SK-N-SH treated with all-trans-retinoic acid at 6 μM for 48 hours (cell line): ENCODE measurements at regions not wholly inside any gene's neighbourhood (a gene's known extent, or its start where the extent isn't known, plus 50 kb on each side); places are given as distances from the start of the nearest gene placed in this dataset.

Experiments used
- ATAC-seq: fragments of 200-7000 bp; cut with Tn5 transposase; 3 replicates; pipeline ENCODE4 v1.9.1; 2020; ENCODE audit warnings: mild to moderate bottlenecking, moderate library complexity
- ARNTL ChIP-seq: fragments of 450-650 bp; formaldehyde crosslinking; IDR thresholded peaks from 2 replicates; pipeline ENCODE4 v1.5.0; 2020; ENCODE audit warnings: low read depth, mild to moderate bottlenecking, moderate library complexity, borderline replicate concordance
- CREB5 ChIP-seq: fragments of 250-450 bp; sonication (Bioruptor Pico); IDR thresholded peaks from 2 replicates; pipeline ENCODE4 v1.5.1; 2020; ENCODE audit warnings: low read depth, mild to moderate bottlenecking, moderate library complexity
- CSDC2 ChIP-seq: fragments of 250-450 bp; sonication (Bioruptor Pico); IDR thresholded peaks from 2 replicates; pipeline ENCODE4 v1.5.0; 2020; ENCODE audit warnings: mild to moderate bottlenecking, moderate library complexity
- ESRRG ChIP-seq: fragments of 250-450 bp; sonication (Bioruptor Pico); IDR thresholded peaks from 2 replicates; pipeline ENCODE4 v1.6.1; 2021; ENCODE audit warnings: mild to moderate bottlenecking
- GLIS3 ChIP-seq: fragments of 250-450 bp; sonication (Bioruptor Pico); IDR thresholded peaks from 2 replicates; pipeline ENCODE4 v1.5.0; 2020; ENCODE audit warnings: mild to moderate bottlenecking, moderate library complexity
- ISL1 ChIP-seq: fragments of 250-450 bp; sonication (Bioruptor Pico); IDR thresholded peaks from 2 replicates; pipeline ENCODE4 v2.1.2; 2022; ENCODE audit warnings: mild to moderate bottlenecking, moderate library complexity
- OSR1 ChIP-seq: fragments of 250-450 bp; sonication (Bioruptor Pico); IDR thresholded peaks from 2 replicates; pipeline ENCODE4 v1.8.0; 2022; ENCODE audit warnings: moderate library complexity, mild to moderate bottlenecking, inconsistent platforms
- PATZ1 ChIP-seq: fragments of 250-450 bp; sonication (Bioruptor Pico); IDR thresholded peaks from 2 replicates; pipeline ENCODE4 v1.8.0; 2020; ENCODE audit warnings: mild to moderate bottlenecking, moderate library complexity, borderline replicate concordance
- POU6F1 ChIP-seq: fragments of 250-450 bp; sonication (Bioruptor Pico); IDR thresholded peaks from 2 replicates; pipeline ENCODE4 v1.8.0; 2021; ENCODE audit warnings: low read depth, mild to moderate bottlenecking, moderate library complexity, borderline replicate concordance
- PPARA ChIP-seq: fragments of 250-450 bp; sonication (Bioruptor Pico); IDR thresholded peaks from 2 replicates; pipeline ENCODE4 v1.5.0; 2020; ENCODE audit warnings: mild to moderate bottlenecking, borderline replicate concordance
- RARB ChIP-seq: fragments of 250-450 bp; sonication (Bioruptor Pico); IDR thresholded peaks from 2 replicates; pipeline ENCODE4 v1.8.0; 2021; ENCODE audit warnings: mild to moderate bottlenecking, moderate library complexity
- SNAI2 ChIP-seq: fragments of 250-450 bp; sonication (Bioruptor Pico); IDR thresholded peaks from 2 replicates; pipeline ENCODE4 v1.5.0; 2020; ENCODE audit warnings: mild to moderate bottlenecking, moderate library complexity
- TCF4 ChIP-seq: fragments of 250-450 bp; sonication (Bioruptor Pico); IDR thresholded peaks from 2 replicates; pipeline ENCODE4 v1.8.0; 2021; ENCODE audit warnings: mild to moderate bottlenecking, moderate library complexity, borderline replicate concordance
- TOX ChIP-seq: fragments of 250-450 bp; sonication (Bioruptor Pico); IDR thresholded peaks from 2 replicates; pipeline ENCODE4 v1.8.0; 2021; ENCODE audit warnings: mild to moderate bottlenecking, moderate library complexity, borderline replicate concordance
- TSHZ2 ChIP-seq: fragments of 250-450 bp; sonication (Bioruptor Pico); IDR thresholded peaks from 2 replicates; pipeline ENCODE4 v1.5.0; 2020; ENCODE audit warnings: mild to moderate bottlenecking, moderate library complexity
- ZFP3 ChIP-seq: fragments of 250-450 bp; sonication (Bioruptor Pico); IDR thresholded peaks from 2 replicates; pipeline ENCODE4 v1.5.0; 2020; ENCODE audit warnings: mild to moderate bottlenecking, moderate library complexity
- ZFP30 ChIP-seq: fragments of 450-650 bp; formaldehyde crosslinking; IDR thresholded peaks from 2 replicates; pipeline ENCODE4 v1.5.0; 2022; ENCODE audit warnings: mild to moderate bottlenecking, moderate library complexity
- ZNF565 ChIP-seq: fragments of 450-650 bp; formaldehyde crosslinking; conservative IDR thresholded peaks from 2 replicates; pipeline ENCODE4 v1.5.0; 2020; ENCODE audit warnings: low read depth, mild to moderate bottlenecking, moderate library complexity
- ZNF70 ChIP-seq: fragments of 450-650 bp; formaldehyde crosslinking; IDR thresholded peaks from 2 replicates; pipeline ENCODE4 v1.5.0; 2020; ENCODE audit warnings: mild to moderate bottlenecking, moderate library complexity
- ZNF8 ChIP-seq: fragments of 450-650 bp; formaldehyde crosslinking; IDR thresholded peaks from 2 replicates; pipeline ENCODE4 v1.5.0; 2020; ENCODE audit warnings: mild to moderate bottlenecking, moderate library complexity

- TF ChIP-seq ESRRG (CRISPR knock-in tag) (no peak), ZFP3 (CRISPR knock-in tag) (no peak), GLIS3 (CRISPR knock-in tag) (no peak), PATZ1 (CRISPR knock-in tag) (no peak), PPARA (no peak), RARB (CRISPR knock-in tag) (no peak)
- no peak for ATAC-seq
Measured at GRCh38 chr15:66840615-66841390, 138.8 kb downstream of the SMAD6 start.

GRCh38 chr15:66841953-66842681, 140.1 kb downstream of the SMAD6 start:
- peak; percentile 84 for ATAC-seq
- TF ChIP-seq TOX (no peak), PATZ1 (CRISPR knock-in tag) (peak; percentile 82; the same call in 1 of the 2 replicates), ESRRG (CRISPR knock-in tag) (no peak), CREB5 (CRISPR knock-in tag) (0 out of 2 replicates have a peak, but pooled peaks have one; percentile 35), ISL1 (CRISPR knock-in tag) (peak; percentile 29; the same call in 1 of the 2 replicates), ZFP3 (CRISPR knock-in tag) (0 out of 2 replicates have a peak, but pooled peaks have one; percentile 46)

- ATAC-seq: peak; percentile 44
- peak; percentile 33; the same call in 1 of the 2 replicates for TF ChIP-seq TSHZ2
- TF ChIP-seq TCF4: no peak
- TF ChIP-seq, all 23 proteins: peak for 1
Measured at GRCh38 chr15:66842710-66843441, 140.8 kb downstream of the SMAD6 start.

GRCh38 chr15:66843581-66843980, 141.5 kb downstream of the SMAD6 start:
- no peak for TF ChIP-seq SNAI2 (CRISPR knock-in tag)
- TF ChIP-seq POU6F1: no peak
- TF ChIP-seq ARNTL: no peak
- no peak for TF ChIP-seq TOX
- TF ChIP-seq CSDC2: no peak
- no peak for TF ChIP-seq ZNF565 (CRISPR knock-in tag)
- TF ChIP-seq ISL1 (CRISPR knock-in tag): no peak
- no peak for TF ChIP-seq OSR1 (CRISPR knock-in tag)
- no peak for TF ChIP-seq ZFP30 (CRISPR knock-in tag)
- no peak for TF ChIP-seq ZNF70 (CRISPR knock-in tag)
- TF ChIP-seq ZFP3 (CRISPR knock-in tag): no peak
- TF ChIP-seq PATZ1 (CRISPR knock-in tag): no peak
- no peak for TF ChIP-seq ZNF8 (CRISPR knock-in tag)
- ATAC-seq: no peak
